IMR-90 (cell line): ENCODE measurements at regions not wholly inside any gene's neighbourhood (a gene's known extent, or its start where the extent isn't known, plus 50 kb on each side); places are given as distances from the start of the nearest gene placed in this dataset.

Experiments used
- ATAC-seq: fragments of 200-7000 bp; cut with Tn5 transposase; 2 replicates; pipeline ENCODE4 v1.9.1; 2020; ENCODE audit warnings: low read depth, mild to moderate bottlenecking, moderate library complexity
- BruUV-seq: library from RNA; stranded (reverse); fragments of 400-500 nt; replicated peaks from 2 replicates; lab custom pipeline; 2021; lab: Mats Ljungman, UMichigan
- CTCF ChIA-PET: fragments of 300-600 bp; formaldehyde crosslinking; extraction: SDS; loops from one replicate; lab custom pipeline; 2021; ENCODE audit warnings: antibody characterized with exemption; lab: Yijun Ruan, JAX
- POLR2A ChIA-PET: fragments of 300-600 bp; sonication (Branson Sonifier 250); formaldehyde crosslinking; loops from one replicate; lab custom pipeline; 2022; ENCODE audit warnings: antibody characterized with exemption; ENCODE audit not compliant: unreplicated experiment; lab: Charles Lee
- DNase-seq: peaks from one replicate; pipeline ENCODE4 v3.0.0; 2013
- H2AFZ ChIP-seq: replicated peaks from 2 replicates; pipeline ENCODE3; 2013; ENCODE audit warnings: low read length, mild to moderate bottlenecking; ENCODE audit not compliant: poor library complexity
- H2AK5ac ChIP-seq: 2 replicates; pipeline ENCODE4 v1.6.1; 2013; ENCODE audit warnings: low read depth, low read length, inconsistent platforms
- H2AK9ac ChIP-seq: replicated peaks from 2 replicates; pipeline ENCODE3; 2013; ENCODE audit warnings: mild to moderate bottlenecking, low read depth, low read length, moderate library complexity; ENCODE audit not compliant: poor library complexity
- H2BK120ac ChIP-seq: 2 replicates; pipeline ENCODE4 v1.6.1; 2013; ENCODE audit warnings: low read depth, low read length, inconsistent platforms
- H2BK15ac ChIP-seq: 3 replicates; pipeline ENCODE4 v1.6.1; 2013; ENCODE audit warnings: low read depth, low read length, inconsistent platforms
- H2BK20ac ChIP-seq: 2 replicates; pipeline ENCODE4 v1.6.1; 2013; ENCODE audit warnings: low read depth, mild to moderate bottlenecking, inconsistent platforms, low read length, moderate library complexity
- H2BK5ac ChIP-seq: 2 replicates; pipeline ENCODE4 v1.6.1; 2013; ENCODE audit warnings: mild to moderate bottlenecking, low read depth, low read length, inconsistent platforms; ENCODE audit not compliant: poor library complexity, severe bottlenecking
- H3K14ac ChIP-seq: replicated peaks from 2 replicates; pipeline ENCODE4 v1.6.1; 2013; ENCODE audit warnings: low read depth, low read length, inconsistent platforms
- H3K18ac ChIP-seq: 2 replicates; pipeline ENCODE4 v1.6.1; 2013; ENCODE audit warnings: low read depth, low read length, control low read depth
- H3K23ac ChIP-seq: 2 replicates; pipeline ENCODE4 v1.6.1; 2013; ENCODE audit warnings: low read depth, low read length, inconsistent platforms
- H3K27ac ChIP-seq: 2 replicates; pipeline ENCODE4 v1.5.1; 2013; ENCODE audit warnings: mild to moderate bottlenecking, control low read depth, low read length; ENCODE audit not compliant: insufficient read depth
- H3K27me3 ChIP-seq: 2 replicates; pipeline ENCODE4 v1.6.1; 2013; ENCODE audit warnings: low read length; ENCODE audit not compliant: control insufficient read depth, insufficient read depth
- H3K36me3 ChIP-seq: 2 replicates; pipeline ENCODE4 v1.6.1; 2013; ENCODE audit warnings: low read length, mixed read lengths; ENCODE audit not compliant: control insufficient read depth, insufficient read depth
- H3K4ac ChIP-seq: 2 replicates; pipeline ENCODE4 v1.6.1; 2013; ENCODE audit warnings: low read depth, low read length, inconsistent platforms
- H3K4me1 ChIP-seq: 2 replicates; pipeline ENCODE4 v1.6.1; 2013; ENCODE audit warnings: low read length, mixed read lengths; ENCODE audit not compliant: control insufficient read depth, insufficient read depth
- H3K4me2 ChIP-seq: 2 replicates; pipeline ENCODE4 v1.6.1; 2013; ENCODE audit warnings: low read depth, mild to moderate bottlenecking, control low read depth, low read length, moderate library complexity
- H3K4me3 ChIP-seq: 2 replicates; pipeline ENCODE4 v1.5.1; 2013; ENCODE audit warnings: low read depth, mild to moderate bottlenecking, control low read depth, low read length, moderate library complexity; ENCODE audit not compliant: insufficient read depth
- H3K56ac ChIP-seq: 2 replicates; pipeline ENCODE4 v1.6.1; 2013; ENCODE audit warnings: low read length, inconsistent platforms; ENCODE audit not compliant: insufficient read depth; ENCODE audit errors: extremely low read depth
- H3K79me1 ChIP-seq, 2 experiments: 2 replicates each; pipeline ENCODE4 v1.6.1; 2013; ENCODE audit warnings: low read length in 2 of 2, inconsistent platforms in 1 of 2, low read depth in 1 of 2
- H3K9ac ChIP-seq: 2 replicates; pipeline ENCODE4 v1.6.1; 2013; ENCODE audit warnings: low read depth, low read length, control low read depth
- H3K9me1 ChIP-seq: 2 replicates; pipeline ENCODE4 v1.6.1; 2013; ENCODE audit warnings: low read length, inconsistent platforms; ENCODE audit not compliant: insufficient read depth
- H3K9me3 ChIP-seq: 2 replicates; pipeline ENCODE4 v1.6.1; 2013; ENCODE audit warnings: low read length; ENCODE audit not compliant: control insufficient read depth, insufficient read depth
- H4K20me1 ChIP-seq: 2 replicates; pipeline ENCODE4 v1.6.1; 2013; ENCODE audit warnings: low read length, inconsistent platforms; ENCODE audit not compliant: insufficient read depth
- H4K5ac ChIP-seq: 2 replicates; pipeline ENCODE4 v1.6.1; 2013; ENCODE audit warnings: mild to moderate bottlenecking, low read depth, low read length, control low read depth
- H4K8ac ChIP-seq, 2 experiments: 2 replicates each; pipeline ENCODE4 v1.6.1; 2013; ENCODE audit warnings: low read depth in 2 of 2, low read length in 2 of 2, control low read depth in 1 of 2, inconsistent platforms in 1 of 2
- H4K91ac ChIP-seq: 2 replicates; pipeline ENCODE4 v1.6.1; 2013; ENCODE audit warnings: low read depth, low read length, inconsistent platforms; ENCODE audit not compliant: insufficient read depth
- RFX5 ChIP-seq: IDR thresholded peaks from 2 replicates; pipeline ENCODE4 v1.8.0; 2012; ENCODE audit warnings: low read depth, mild to moderate bottlenecking, low read length, moderate library complexity
- WGBS, 2 experiments: methylation state at CpG; one replicate each; pipeline versions ENCODE4 v1.1.5 to v1.1.7; 2013; ENCODE audit warnings: missing lambda C conversion rate in 2 of 2; ENCODE audit not compliant: insufficient read length in 1 of 2; ENCODE audit errors: extremely low coverage in 2 of 2; 5-methylcytosine and 5-hydroxymethylcytosine counted together
- dilution Hi-C: fragments of 300-500 bp; cut with HindIII; formaldehyde crosslinking; loops from one replicate; pipeline ENCODE4 v1.14.3; 2018; ENCODE audit warnings: low sequenced_read_pairs; ENCODE audit not compliant: unreplicated experiment
- in situ Hi-C: fragments of 300-500 bp; cut with MboI; formaldehyde crosslinking; loops from 3 replicates; pipeline ENCODE4 v1.14.3; 2019; ENCODE audit warnings: low sequenced_read_pairs, inconsistent platforms, mixed read lengths
- intact Hi-C: fragments of 100-400 bp; cut with micrococcal nuclease; formaldehyde crosslinking; loops from 2 replicates; pipeline ENCODE4 v1.10.0; 2022

DNA sequence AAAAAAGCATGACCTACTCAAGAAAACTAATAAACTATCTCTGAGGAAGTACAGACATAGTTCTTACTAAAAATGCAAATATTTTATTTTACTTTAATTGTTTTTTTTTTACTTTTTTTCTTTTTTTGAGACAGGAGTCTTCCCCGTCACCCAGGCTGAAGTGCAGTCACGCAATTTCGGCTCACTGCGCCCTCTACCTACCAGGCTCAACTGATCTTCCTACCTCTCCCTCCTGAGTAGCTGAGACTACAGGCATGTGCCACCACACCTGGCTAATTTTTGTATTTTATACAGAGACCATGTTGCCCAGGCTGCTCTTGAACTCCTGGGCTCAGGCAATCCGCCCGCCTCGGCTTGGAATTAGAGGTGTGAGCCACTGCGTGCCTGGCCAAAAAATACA lies 1263.1 kb downstream of the KCNT2 start:
- BruUV-seq: no TSS peak
- WGBS, 2 experiments: no CpG with 5 or more reads among the region's 8 CpGs
- Histone ChIP-seq H3K79me1 (no peaks in the 10 kb centered on the region), H3K23ac (no peak overlapping the region), H4K5ac (no peak overlapping the region), H3K9me1 (no peaks in the 10 kb centered on the region), H3K27ac (no peak overlapping the region), H2BK120ac (no peak overlapping the region), H3K9ac (no peak overlapping the region), H2BK15ac (no peak overlapping the region), H2AK9ac (no peak overlapping the region), H2BK20ac (no peak overlapping the region), H3K14ac (no peak overlapping the region), H3K36me3 (no peaks in the 10 kb centered on the region), H4K20me1 (no peaks in the 10 kb centered on the region), H2AK5ac (no peak overlapping the region), H4K91ac (no peak overlapping the region), H3K4me2 (no peak overlapping the region), H3K27me3 (no peaks in the 10 kb centered on the region), H2BK5ac (no peak overlapping the region), H3K4me1 (no peaks in the 10 kb centered on the region), H3K18ac (no peak overlapping the region), H4K8ac (no peak overlapping the region), H3K56ac (no peak overlapping the region), H3K9me3 (no peaks in the 10 kb centered on the region), H2AFZ (peak overlapping the region; percentile 32), H3K4ac (no peak overlapping the region), H3K4me3 (no peak overlapping the region)
- DNase-seq (no peak), ATAC-seq (no peak)
- ChIA-PET CTCF (no interaction called here), POLR2A (interaction anchor here (0.7 kb wide), 1 partner anchor 101 kb away, joined by 6 read pairs; no protein-coding TSS in a partner anchor)
- in situ Hi-C loops (no loop called here), dilution Hi-C loops (no loop called here), intact Hi-C loops (no loop called here)
- TF ChIP-seq RFX5: no peak
